Sigmoid colon (tissue), 4 donors: ENCODE measurements at regions not wholly inside any gene's neighbourhood (a gene's known extent, or its start where the extent isn't known, plus 50 kb on each side); places are given as distances from the start of the nearest gene placed in this dataset.

Source experiments
- CTCF ChIP-seq, 4 experiments: fragments of 450-650 bp in 3 of 4; fragments of 200-600 bp in 1 of 4; IDR thresholded peaks; one replicate each; pipeline ENCODE4 v1.5.1; 2016 to 2019; ENCODE audit warnings: antibody characterized with exemption in 4 of 4, mild to moderate bottlenecking in 3 of 4, moderate library complexity in 2 of 4
- EP300 ChIP-seq, 4 donors: sonication (generic); formaldehyde crosslinking; IDR thresholded peaks; one replicate each; pipeline ENCODE4 v1.6.1; 2017; ENCODE audit warnings: antibody characterized with exemption in 4 of 4

GRCh38 chr2:129233166-129233565 lies 746.3 kb upstream of the RAB6C start:
- TF ChIP-seq CTCF (IDR thresholded peaks at IDR 0.05) (no peak), EP300 (IDR thresholded peaks at IDR 0.05) (no peak)
